ENCODE measurements at regions not wholly inside any gene's neighbourhood (a gene's known extent, or its start where the extent isn't known, plus 50 kb on each side); places are given as distances from the start of the nearest gene placed in this dataset.

- TF ChIP-seq TAF1 (IDR thresholded peaks at IDR 0.05; ENCODE audit: low read depth), result no peak
- TF ChIP-seq RAD21 (IDR thresholded peaks at IDR 0.05; ENCODE audit: low read depth), result no peak
- TF ChIP-seq FOXM1 (IDR thresholded peaks at IDR 0.05; ENCODE audit: borderline replicate concordance, low read depth), result no peak
- no peak for TF ChIP-seq REST (IDR thresholded peaks at IDR 0.05; ENCODE audit: low read depth)
- TF ChIP-seq YY1 (IDR thresholded peaks at IDR 0.05; ENCODE audit: low read depth), result no peak
- no peak for TF ChIP-seq CREB1 (IDR thresholded peaks at IDR 0.05; ENCODE audit: low read depth)
- no peak for TF ChIP-seq EP300 (IDR thresholded peaks at IDR 0.05; ENCODE audit: borderline replicate concordance)
- TF ChIP-seq EGR1 (IDR thresholded peaks at IDR 0.05), result no peak
- TF ChIP-seq TCF12 (IDR thresholded peaks at IDR 0.05; ENCODE audit: low read depth), result no peak
- no peak for TF ChIP-seq CEBPB (IDR thresholded peaks at IDR 0.05)
- TF ChIP-seq NFIC (IDR thresholded peaks at IDR 0.05), result no peak
- no peak for TF ChIP-seq ZBTB7A (IDR thresholded peaks at IDR 0.05; ENCODE audit: low read depth)
- TF ChIP-seq, protein P1, sequence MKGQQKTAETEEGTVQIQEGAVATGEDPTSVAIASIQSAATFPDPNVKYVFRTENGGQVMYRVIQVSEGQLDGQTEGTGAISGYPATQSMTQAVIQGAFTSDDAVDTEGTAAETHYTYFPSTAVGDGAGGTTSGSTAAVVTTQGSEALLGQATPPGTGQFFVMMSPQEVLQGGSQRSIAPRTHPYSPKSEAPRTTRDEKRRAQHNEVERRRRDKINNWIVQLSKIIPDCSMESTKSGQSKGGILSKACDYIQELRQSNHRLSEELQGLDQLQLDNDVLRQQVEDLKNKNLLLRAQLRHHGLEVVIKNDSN (IDR thresholded peaks at IDR 0.05), result no peak
These were observed 257.5 kb downstream of the SEC14L1 start for GRCh38 chr17:77398274-77398673.

- TF ChIP-seq YY1 (IDR thresholded peaks at IDR 0.05; ENCODE audit: low read depth), result no peak
- no peak for TF ChIP-seq EGR1 (IDR thresholded peaks at IDR 0.05)
- TF ChIP-seq, protein P2, sequence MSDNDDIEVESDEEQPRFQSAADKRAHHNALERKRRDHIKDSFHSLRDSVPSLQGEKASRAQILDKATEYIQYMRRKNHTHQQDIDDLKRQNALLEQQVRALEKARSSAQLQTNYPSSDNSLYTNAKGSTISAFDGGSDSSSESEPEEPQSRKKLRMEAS (IDR thresholded peaks at IDR 0.05), result no peak
- TF ChIP-seq TCF12 (IDR thresholded peaks at IDR 0.05; ENCODE audit: low read depth), result no peak
- TF ChIP-seq CREB1 (IDR thresholded peaks at IDR 0.05; ENCODE audit: low read depth), result no peak
- TF ChIP-seq TEAD4 (IDR thresholded peaks at IDR 0.05), result no peak
- TF ChIP-seq, protein P1 (IDR thresholded peaks at IDR 0.05), result no peak
- TF ChIP-seq RAD21 (IDR thresholded peaks at IDR 0.05; ENCODE audit: low read depth), result no peak
- TF ChIP-seq REST (IDR thresholded peaks at IDR 0.05; ENCODE audit: low read depth), result no peak
- TF ChIP-seq FOXM1 (IDR thresholded peaks at IDR 0.05; ENCODE audit: borderline replicate concordance, low read depth), result no peak
- TF ChIP-seq EP300 (IDR thresholded peaks at IDR 0.05; ENCODE audit: borderline replicate concordance), result no peak
- no peak for TF ChIP-seq ZBTB7A (IDR thresholded peaks at IDR 0.05; ENCODE audit: low read depth)
- no peak for TF ChIP-seq TAF1 (IDR thresholded peaks at IDR 0.05; ENCODE audit: low read depth)
- TF ChIP-seq NFIC (IDR thresholded peaks at IDR 0.05), result no peak
- TF ChIP-seq CEBPB (IDR thresholded peaks at IDR 0.05), result no peak
These were observed 258.7 kb downstream of the SEC14L1 start for GRCh38 chr17:77399319-77399957.

DNA sequence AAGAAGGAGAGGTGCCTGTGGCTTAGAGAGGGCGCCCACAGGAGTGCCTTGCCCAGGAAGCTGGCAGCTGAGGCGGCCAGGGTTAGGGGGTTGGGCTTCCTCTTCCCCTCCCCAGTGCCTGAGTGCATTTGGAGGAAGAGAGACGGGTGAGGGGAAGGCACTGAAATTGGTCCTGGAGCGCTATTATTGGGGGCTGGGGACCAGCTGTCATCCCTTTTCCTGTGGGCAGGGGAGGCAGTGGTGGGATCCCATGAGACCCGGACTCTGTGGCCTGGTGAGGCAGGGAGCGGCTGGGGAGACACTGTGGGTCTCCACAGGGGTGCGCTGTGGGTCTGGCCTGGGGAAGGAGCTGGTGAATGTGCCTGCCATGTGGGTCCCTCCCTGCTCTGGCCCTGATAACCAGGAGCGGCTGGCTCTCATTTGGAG lies 259.7 kb downstream of the SEC14L1 start:
- no peak for TF ChIP-seq CREB1 (IDR thresholded peaks at IDR 0.05; ENCODE audit: low read depth)
- TF ChIP-seq RAD21 (IDR thresholded peaks at IDR 0.05; ENCODE audit: low read depth), result peak; percentile 50

DNA sequence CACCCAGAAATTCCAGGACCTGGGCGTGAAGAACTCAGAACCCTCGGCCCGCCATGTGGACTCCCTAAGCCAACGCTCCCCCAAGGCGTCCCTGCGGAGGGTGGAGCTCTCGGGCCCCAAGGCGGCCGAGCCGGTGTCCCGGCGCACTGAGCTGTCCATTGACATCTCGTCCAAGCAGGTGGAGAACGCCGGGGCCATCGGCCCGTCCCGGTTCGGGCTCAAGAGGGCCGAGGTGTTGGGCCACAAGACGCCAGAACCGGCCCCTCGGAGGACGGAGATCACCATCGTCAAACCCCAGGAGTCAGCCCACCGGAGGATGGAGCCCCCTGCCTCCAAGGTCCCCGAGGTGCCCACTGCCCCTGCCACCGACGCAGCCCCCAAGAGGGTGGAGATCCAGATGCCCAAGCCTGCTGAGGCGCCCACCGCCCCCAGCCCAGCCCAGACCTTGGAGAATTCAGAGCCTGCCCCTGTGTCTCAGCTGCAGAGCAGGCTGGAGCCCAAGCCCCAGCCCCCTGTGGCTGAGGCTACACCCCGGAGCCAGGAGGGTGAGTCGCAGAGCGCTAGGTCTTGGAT lies 261.5 kb downstream of the SEC14L1 start:
- TF ChIP-seq EP300 (IDR thresholded peaks at IDR 0.05; ENCODE audit: borderline replicate concordance), result no peak
- no peak for TF ChIP-seq REST (IDR thresholded peaks at IDR 0.05; ENCODE audit: low read depth)
- TF ChIP-seq CREB1 (IDR thresholded peaks at IDR 0.05; ENCODE audit: low read depth), result no peak
- TF ChIP-seq FOXM1 (IDR thresholded peaks at IDR 0.05; ENCODE audit: borderline replicate concordance, low read depth), result no peak
- no peak for TF ChIP-seq EGR1 (IDR thresholded peaks at IDR 0.05)
- TF ChIP-seq RAD21 (IDR thresholded peaks at IDR 0.05; ENCODE audit: low read depth), result no peak
- TF ChIP-seq TCF12 (IDR thresholded peaks at IDR 0.05; ENCODE audit: low read depth), result no peak
- TF ChIP-seq ZBTB7A (IDR thresholded peaks at IDR 0.05; ENCODE audit: low read depth), result no peak
- TF ChIP-seq YY1 (IDR thresholded peaks at IDR 0.05; ENCODE audit: low read depth), result no peak
- no peak for TF ChIP-seq TAF1 (IDR thresholded peaks at IDR 0.05; ENCODE audit: low read depth)
- no peak for TF ChIP-seq NFIC (IDR thresholded peaks at IDR 0.05)
- TF ChIP-seq, protein P1 (IDR thresholded peaks at IDR 0.05), result no peak

Data from Ishikawa (cell line).